ENCODE measurements at regions not wholly inside any gene's neighbourhood (a gene's known extent, or its start where the extent isn't known, plus 50 kb on each side); places are given as distances from the start of the nearest gene placed in this dataset.

GRCh38 chr5:91245871-91246270 is 137.2 kb downstream of the ARRDC3 start:
- TF ChIP-seq MXI1 (conservative IDR thresholded peaks at IDR 0.05; ENCODE audit: poor library complexity, severe bottlenecking) = no peak
- no peak for TF ChIP-seq SMC3 (conservative IDR thresholded peaks at IDR 0.05; ENCODE audit: poor library complexity)
- TF ChIP-seq, protein P1, sequence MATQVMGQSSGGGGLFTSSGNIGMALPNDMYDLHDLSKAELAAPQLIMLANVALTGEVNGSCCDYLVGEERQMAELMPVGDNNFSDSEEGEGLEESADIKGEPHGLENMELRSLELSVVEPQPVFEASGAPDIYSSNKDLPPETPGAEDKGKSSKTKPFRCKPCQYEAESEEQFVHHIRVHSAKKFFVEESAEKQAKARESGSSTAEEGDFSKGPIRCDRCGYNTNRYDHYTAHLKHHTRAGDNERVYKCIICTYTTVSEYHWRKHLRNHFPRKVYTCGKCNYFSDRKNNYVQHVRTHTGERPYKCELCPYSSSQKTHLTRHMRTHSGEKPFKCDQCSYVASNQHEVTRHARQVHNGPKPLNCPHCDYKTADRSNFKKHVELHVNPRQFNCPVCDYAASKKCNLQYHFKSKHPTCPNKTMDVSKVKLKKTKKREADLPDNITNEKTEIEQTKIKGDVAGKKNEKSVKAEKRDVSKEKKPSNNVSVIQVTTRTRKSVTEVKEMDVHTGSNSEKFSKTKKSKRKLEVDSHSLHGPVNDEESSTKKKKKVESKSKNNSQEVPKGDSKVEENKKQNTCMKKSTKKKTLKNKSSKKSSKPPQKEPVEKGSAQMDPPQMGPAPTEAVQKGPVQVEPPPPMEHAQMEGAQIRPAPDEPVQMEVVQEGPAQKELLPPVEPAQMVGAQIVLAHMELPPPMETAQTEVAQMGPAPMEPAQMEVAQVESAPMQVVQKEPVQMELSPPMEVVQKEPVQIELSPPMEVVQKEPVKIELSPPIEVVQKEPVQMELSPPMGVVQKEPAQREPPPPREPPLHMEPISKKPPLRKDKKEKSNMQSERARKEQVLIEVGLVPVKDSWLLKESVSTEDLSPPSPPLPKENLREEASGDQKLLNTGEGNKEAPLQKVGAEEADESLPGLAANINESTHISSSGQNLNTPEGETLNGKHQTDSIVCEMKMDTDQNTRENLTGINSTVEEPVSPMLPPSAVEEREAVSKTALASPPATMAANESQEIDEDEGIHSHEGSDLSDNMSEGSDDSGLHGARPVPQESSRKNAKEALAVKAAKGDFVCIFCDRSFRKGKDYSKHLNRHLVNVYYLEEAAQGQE (IDR thresholded peaks at IDR 0.05; ENCODE audit: borderline replicate concordance) = no peak
- no peak for TF ChIP-seq TAF1 (IDR thresholded peaks at IDR 0.05; ENCODE audit: low read depth)
- no peak for TF ChIP-seq EZH2 (IDR thresholded peaks at IDR 0.05; ENCODE audit: borderline replicate concordance, insufficient read depth, low read length, poor library complexity, severe bottlenecking)
- no peak for TF ChIP-seq POLR2AphosphoS5 (IDR thresholded peaks at IDR 0.05)
- no peak for TF ChIP-seq RAD21 (conservative IDR thresholded peaks at IDR 0.05)
- TF ChIP-seq EP300 (conservative IDR thresholded peaks at IDR 0.05; ENCODE audit: poor library complexity, severe bottlenecking) = no peak
- no peak for TF ChIP-seq CTCF (IDR thresholded peaks at IDR 0.05; ENCODE audit: poor library complexity, severe bottlenecking)
- Histone ChIP-seq H3K9ac (ENCODE audit: low read length) (no peak overlapping the region), H4K20me1 (ENCODE audit: insufficient read depth) (no peaks in the 10 kb centered on the region), H3K4me3 (ENCODE audit: low read length) (no peak overlapping the region), H3K36me3 (ENCODE audit: insufficient read depth, low read length) (no peaks in the 10 kb centered on the region), H3K4me2 (ENCODE audit: low read length) (no peak overlapping the region), H3K27ac (ENCODE audit: low read length) (no peak overlapping the region), H3K79me2 (replicated peaks; ENCODE audit: insufficient read depth, low read length) (no peaks in the 10 kb centered on the region), H3K9me3 (ENCODE audit: low read length) (no peaks in the 10 kb centered on the region), H3K27me3 (ENCODE audit: insufficient read depth, low read depth, low read length) (no peaks in the 10 kb centered on the region), H3K9me2 (ENCODE audit: insufficient read depth, low read length) (no peaks in the 10 kb centered on the region), H3F3A (ENCODE audit: insufficient read depth, low read length, poor library complexity, severe bottlenecking) (no peaks in the 10 kb centered on the region), H2AFZ (ENCODE audit: low read depth, low read length) (no peak overlapping the region)

DNA sequence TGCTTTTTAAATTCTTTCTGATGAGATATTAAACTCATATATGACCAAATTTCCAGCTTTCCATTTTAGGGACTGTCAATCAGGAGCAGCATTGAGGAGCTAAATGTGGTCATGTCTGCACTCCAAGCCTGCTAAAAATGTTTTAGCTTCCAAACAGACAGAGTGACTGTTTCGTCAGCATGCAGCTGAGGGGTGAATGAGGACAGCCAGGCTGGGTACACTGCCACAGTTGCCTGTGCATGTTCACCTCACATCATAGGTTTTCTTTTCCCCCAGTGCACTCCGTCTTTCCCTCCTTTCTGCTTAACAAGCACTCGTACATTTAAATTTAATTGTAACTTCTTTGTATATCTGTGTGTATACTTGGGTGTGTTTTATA is 138.1 kb downstream of the ARRDC3 start:
- H3K27ac ChIP-seq (ENCODE audit: low read length) = no peak overlapping the region
- H4K20me1 ChIP-seq (ENCODE audit: insufficient read depth) = no peaks in the 10 kb centered on the region
- no peak overlapping the region for H3K4me3 ChIP-seq (ENCODE audit: low read length)
- H2AFZ ChIP-seq (ENCODE audit: low read depth, low read length) = no peak overlapping the region
- H3K9ac ChIP-seq (ENCODE audit: low read length) = no peak overlapping the region
- H3K4me2 ChIP-seq (ENCODE audit: low read length) = no peak overlapping the region
- TF ChIP-seq RAD21 (conservative IDR thresholded peaks at IDR 0.05) (no peak), TAF1 (IDR thresholded peaks at IDR 0.05; ENCODE audit: low read depth) (no peak), EP300 (conservative IDR thresholded peaks at IDR 0.05; ENCODE audit: poor library complexity, severe bottlenecking) (no peak), CTCF (IDR thresholded peaks at IDR 0.05; ENCODE audit: poor library complexity, severe bottlenecking) (no peak), POLR2AphosphoS5 (IDR thresholded peaks at IDR 0.05) (no peak), SMC3 (conservative IDR thresholded peaks at IDR 0.05; ENCODE audit: poor library complexity) (no peak), EZH2 (IDR thresholded peaks at IDR 0.05; ENCODE audit: borderline replicate concordance, insufficient read depth, low read length, poor library complexity, severe bottlenecking) (no peak), MXI1 (conservative IDR thresholded peaks at IDR 0.05; ENCODE audit: poor library complexity, severe bottlenecking) (no peak)
- TF ChIP-seq, protein P1 (IDR thresholded peaks at IDR 0.05; ENCODE audit: borderline replicate concordance) = no peak
- H3K9me3 ChIP-seq (ENCODE audit: low read length) = no peaks in the 10 kb centered on the region
- no peaks in the 10 kb centered on the region for H3K9me2 ChIP-seq (ENCODE audit: insufficient read depth, low read length)
- no peaks in the 10 kb centered on the region for H3K27me3 ChIP-seq (ENCODE audit: insufficient read depth, low read depth, low read length)
- no peaks in the 10 kb centered on the region for H3F3A ChIP-seq (ENCODE audit: insufficient read depth, low read length, poor library complexity, severe bottlenecking)
- no peaks in the 10 kb centered on the region for H3K79me2 ChIP-seq (replicated peaks; ENCODE audit: insufficient read depth, low read length)
- H3K36me3 ChIP-seq (ENCODE audit: insufficient read depth, low read length) = no peaks in the 10 kb centered on the region
